HG03175 (cell line): ENCODE measurements at regions not wholly inside any gene's neighbourhood (a gene's known extent, or its start where the extent isn't known, plus 50 kb on each side); places are given as distances from the start of the nearest gene placed in this dataset.
"Not testable (repeated sequence)": the region's sequence is repeated elsewhere in the genome, so short reads cannot be mapped to it uniquely, and the experiment has no call there.

Experiments used
- ATAC-seq: cut with Tn5 transposase; IDR thresholded peaks from one replicate; pipeline ENCODE4 v1.9.1; 2021; ENCODE audit warnings: mild to moderate bottlenecking, moderate library complexity; ENCODE audit not compliant: unreplicated experiment

DNA sequence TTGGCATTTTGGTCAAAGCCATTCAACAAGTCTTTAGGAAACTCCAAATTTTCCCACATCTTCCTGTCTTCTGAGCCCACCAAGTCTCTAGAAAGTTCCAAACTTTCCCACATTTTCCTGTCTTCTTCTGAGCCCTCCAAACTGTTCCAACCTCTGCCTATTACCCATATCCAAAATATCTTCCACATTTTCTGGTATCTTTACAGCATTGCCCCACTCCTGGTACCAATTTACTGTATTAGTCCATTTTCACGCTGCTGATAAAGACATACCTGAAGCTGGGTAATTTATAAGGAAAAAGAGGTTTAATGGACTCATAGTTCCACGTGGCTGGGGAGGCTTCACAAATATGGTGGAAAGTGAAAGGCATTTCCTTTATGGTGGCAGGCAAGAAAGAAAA is 56.1 kb upstream of the GABRA3 start:
- ATAC-seq, result not testable (repeated sequence)

DNA sequence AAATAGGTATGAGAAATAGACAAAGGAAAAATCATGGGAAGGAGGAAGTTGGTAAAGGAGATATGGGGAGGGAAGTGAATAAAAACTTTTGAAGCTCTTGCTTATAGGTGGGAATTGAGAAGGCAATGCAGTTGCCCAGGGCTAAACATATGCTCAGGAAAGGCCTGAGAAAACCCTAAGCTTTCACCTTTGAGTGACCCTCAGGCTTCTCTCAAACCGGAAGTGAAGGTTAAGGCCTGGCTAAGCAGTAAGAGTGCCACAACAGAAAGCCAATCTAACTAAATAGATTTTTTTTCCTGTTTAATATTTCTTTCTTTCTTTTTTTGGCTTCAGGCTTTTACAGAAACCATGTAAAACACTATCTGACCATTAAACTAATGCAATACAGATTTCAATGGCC is 69.5 kb upstream of the GABRA3 start:
- ATAC-seq, result peak; percentile 81

DNA sequence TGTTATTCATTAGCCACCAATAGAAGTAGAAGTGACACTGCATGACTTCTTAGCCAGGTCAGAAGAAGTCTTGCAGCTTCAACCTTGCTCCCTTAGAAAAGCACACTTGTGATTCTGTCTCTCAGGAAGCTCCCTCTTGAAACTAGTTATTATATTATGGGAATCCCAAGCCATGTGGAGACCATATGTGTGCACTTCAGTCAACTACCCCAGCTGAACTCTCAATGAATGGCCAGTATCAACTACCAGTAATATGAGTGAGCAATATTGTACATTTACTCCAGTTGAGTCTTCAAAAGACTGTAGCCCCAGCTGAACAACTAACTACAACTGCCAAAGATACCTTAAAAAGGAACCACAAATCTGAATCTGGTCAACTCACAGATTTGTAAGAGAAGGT is 77.1 kb upstream of the GABRA3 start:
- no peak for ATAC-seq

DNA sequence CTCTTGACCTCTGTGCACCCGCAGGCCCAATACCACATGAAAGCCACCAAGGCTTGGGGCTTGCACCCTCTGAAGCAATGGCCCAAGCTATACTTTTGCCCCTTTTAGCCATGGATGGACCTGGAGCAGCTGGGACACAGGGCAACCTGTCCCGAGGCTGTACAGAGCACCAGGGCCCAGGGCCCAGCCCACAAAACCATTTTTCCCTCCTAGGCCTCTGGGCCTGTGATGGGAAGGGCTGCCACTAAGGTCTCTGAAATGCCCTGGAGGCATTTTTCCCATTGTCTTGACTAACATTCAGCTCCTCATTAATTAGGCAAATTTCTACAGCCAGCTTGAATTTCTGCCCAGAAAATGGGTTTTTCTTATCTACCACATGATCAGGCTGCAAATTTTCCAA is 79.9 kb upstream of the GABRA3 start:
- no peak for ATAC-seq

DNA sequence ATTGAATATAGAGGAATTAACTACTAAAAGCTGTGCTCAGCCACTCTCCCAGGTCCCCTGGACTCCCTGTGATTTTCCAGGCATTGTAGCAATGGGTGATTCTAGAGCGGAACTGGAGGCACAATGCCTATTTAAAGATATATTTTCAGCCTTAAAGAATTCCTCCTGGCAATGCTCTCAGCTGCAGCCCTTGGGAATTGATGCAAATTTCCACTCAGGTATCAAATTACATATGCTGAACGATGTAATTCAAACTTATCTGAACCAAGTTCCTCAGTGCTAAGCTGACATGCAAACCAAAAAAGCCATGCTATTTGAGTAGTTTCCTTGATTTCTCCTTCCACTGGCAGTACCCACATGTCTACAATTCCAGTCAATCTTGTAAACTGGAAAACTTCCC is 86.3 kb upstream of the GABRA3 start:
- ATAC-seq, result no peak

DNA sequence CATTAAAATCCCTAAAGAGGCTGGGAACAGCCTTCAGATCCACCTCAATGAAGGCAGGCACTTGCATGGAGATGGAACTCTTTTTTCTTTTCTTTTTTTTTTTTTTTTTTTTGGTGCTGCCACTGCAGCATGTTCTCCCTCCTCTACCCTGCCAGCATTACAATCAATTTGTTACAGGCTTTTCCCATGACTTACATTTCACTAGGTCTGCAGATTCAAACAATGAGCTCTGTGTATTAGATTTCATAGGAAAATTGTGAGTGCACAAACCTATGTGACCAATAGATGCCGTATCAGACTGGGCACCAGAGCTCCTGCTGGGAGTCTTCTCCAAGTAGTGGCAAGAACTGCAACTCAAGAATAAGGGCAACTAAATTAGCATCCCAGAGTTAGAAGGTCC is 63.8 kb upstream of the GABRQ start:
- no peak for ATAC-seq

DNA sequence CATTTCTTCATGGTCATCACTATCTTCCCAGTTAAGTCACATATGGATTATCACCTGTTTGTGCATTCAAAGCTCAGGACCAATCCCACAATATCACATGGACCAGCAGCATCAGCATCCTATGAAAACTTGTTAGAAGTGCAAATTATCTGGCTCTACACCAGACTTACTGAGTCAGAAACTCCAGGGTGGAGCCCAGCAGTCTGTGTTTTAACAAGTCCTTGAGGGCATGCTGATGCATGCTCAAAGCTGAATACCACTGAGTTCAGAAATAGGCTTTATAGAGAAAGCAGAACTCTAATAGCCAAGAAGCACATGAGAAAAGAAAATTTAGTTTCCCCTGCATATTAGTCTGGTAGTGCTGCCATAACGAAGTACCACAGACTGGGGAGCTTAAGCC is 62.4 kb upstream of the GABRQ start:
- no peak for ATAC-seq

DNA sequence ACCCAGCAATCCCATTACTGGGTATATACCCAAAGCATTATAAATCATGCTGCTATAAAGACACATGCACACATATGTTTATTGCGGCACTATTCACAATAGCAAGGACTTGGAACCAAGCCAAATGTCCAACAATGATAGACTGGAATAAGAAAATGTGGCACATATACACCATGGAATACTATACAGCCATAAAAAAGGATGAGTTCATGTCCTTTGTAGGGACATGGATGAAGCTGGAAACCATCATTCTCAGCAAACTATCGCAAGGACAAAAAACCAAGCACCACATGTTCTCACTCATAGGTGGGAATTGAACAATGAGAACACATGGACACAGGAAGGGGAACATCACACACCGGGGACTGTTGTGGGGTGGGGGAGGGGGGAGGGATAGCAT is 50.2 kb upstream of the GABRQ start:
- ATAC-seq, result not testable (repeated sequence)
